Neural progenitor cell (in vitro differentiated cells): ENCODE measurements at regions not wholly inside any gene's neighbourhood (a gene's known extent, or its start where the extent isn't known, plus 50 kb on each side); places are given as distances from the start of the nearest gene placed in this dataset.
"Not testable (repeated sequence)": the region's sequence is repeated elsewhere in the genome, so short reads cannot be mapped to it uniquely, and the experiment has no call there.

Source experiments
- DNase-seq: peaks from one replicate; pipeline ENCODE4 v3.0.0-alpha.2; 2016; ENCODE audit warnings: low spot score
- H2AFZ ChIP-seq: fragments of 200-600 bp; sonication (generic); replicated peaks from 2 replicates; pipeline ENCODE4 v1.6.1; 2016; ENCODE audit warnings: antibody characterized with exemption
- H3F3A ChIP-seq: fragments of 200-600 bp; sonication (generic); 2 replicates; pipeline ENCODE4 v1.6.1; 2016; ENCODE audit warnings: antibody characterized with exemption, low read depth
- H3K27ac ChIP-seq: fragments of 200-600 bp; sonication (generic); 2 replicates; pipeline ENCODE4 v1.5.1; 2016; ENCODE audit warnings: mild to moderate bottlenecking
- H3K27me3 ChIP-seq: fragments of 200-600 bp; sonication (generic); 2 replicates; pipeline ENCODE4 v1.6.1; 2016; ENCODE audit warnings: mild to moderate bottlenecking, moderate library complexity
- H3K36me3 ChIP-seq: fragments of 200-600 bp; sonication (generic); 2 replicates; pipeline ENCODE4 v1.5.1; 2016
- H3K4me1 ChIP-seq: fragments of 200-600 bp; sonication (generic); 2 replicates; pipeline ENCODE4 v1.6.1; 2016; ENCODE audit warnings: mixed run types
- H3K4me2 ChIP-seq: fragments of 200-600 bp; sonication (generic); 2 replicates; pipeline ENCODE4 v1.6.1; 2016
- H3K4me3 ChIP-seq: fragments of 200-600 bp; sonication (generic); 2 replicates; pipeline ENCODE4 v1.5.1; 2016
- H3K79me2 ChIP-seq: fragments of 200-600 bp; sonication (generic); 2 replicates; pipeline ENCODE4 v1.6.1; 2016; ENCODE audit warnings: low read depth
- H3K9ac ChIP-seq: fragments of 200-600 bp; sonication (generic); 2 replicates; pipeline ENCODE4 v1.6.1; 2016
- H3K9me3 ChIP-seq: fragments of 200-600 bp; sonication (generic); 2 replicates; pipeline ENCODE4 v1.5.1; 2016; ENCODE audit warnings: low read depth
- H4K20me1 ChIP-seq: fragments of 200-600 bp; sonication (generic); 2 replicates; pipeline ENCODE4 v1.6.1; 2016; ENCODE audit warnings: low read depth
- H3K27ac Mint-ChIP-seq: 3 replicates; pipeline ENCODE4 v1.8.0; 2021; ENCODE audit warnings: mixed read lengths
- H3K27me3 Mint-ChIP-seq: 2 replicates; pipeline ENCODE4 v1.8.0; 2022; ENCODE audit warnings: low read depth, mild to moderate bottlenecking, inconsistent platforms, moderate library complexity, mixed read lengths; ENCODE audit not compliant: insufficient read depth
- H3K36me3 Mint-ChIP-seq: 3 replicates; pipeline ENCODE4 v1.8.0; 2021; ENCODE audit warnings: mixed read lengths
- H3K4me1 Mint-ChIP-seq: 3 replicates; pipeline ENCODE4 v1.8.0; 2021; ENCODE audit warnings: mixed read lengths
- H3K4me3 Mint-ChIP-seq: 3 replicates; pipeline ENCODE4 v1.8.0; 2021; ENCODE audit warnings: mild to moderate bottlenecking, moderate library complexity, mixed read lengths
- H3K9me3 Mint-ChIP-seq: 3 replicates; pipeline ENCODE4 v1.8.0; 2020; ENCODE audit warnings: mixed read lengths
- CTCF ChIP-seq: fragments of 200-600 bp; sonication (generic); IDR thresholded peaks from 2 replicates; pipeline ENCODE4 v1.5.1; 2017; ENCODE audit warnings: antibody characterized with exemption, mild to moderate bottlenecking
- EZH2 ChIP-seq: fragments of 200-600 bp; sonication (generic); IDR thresholded peaks from 2 replicates; pipeline ENCODE4 v1.6.1; 2017; ENCODE audit warnings: antibody characterized with exemption, mild to moderate bottlenecking, moderate library complexity
- EZH2phosphoT487 ChIP-seq: fragments of 200-600 bp; sonication (generic); IDR thresholded peaks from 2 replicates; pipeline ENCODE4 v1.6.1; 2017; ENCODE audit warnings: antibody characterized with exemption

GRCh38 chr6:43883847-43884651 is 114.0 kb downstream of the VEGFA start:
- Histone ChIP-seq H3K27me3 (no peaks in the 10 kb centered on the region), H3F3A (peaks cover 5% of the 10 kb centered on the region), H2AFZ (no peak overlapping the region), H3K36me3 (no peaks in the 10 kb centered on the region), H3K9me3 (no peaks in the 10 kb centered on the region), H4K20me1 (no peaks in the 10 kb centered on the region), H3K4me3 (no peak overlapping the region), H3K9ac (no peak overlapping the region), H3K27ac (no peak overlapping the region), H3K4me1 (peaks cover 8% of the 10 kb centered on the region), H3K4me2 (no peak overlapping the region), H3K79me2 (no peaks in the 10 kb centered on the region)
- H3K4me3 Mint-ChIP-seq: no peak overlapping the region
- peaks cover 26% of the 10 kb centered on the region for H3K4me1 Mint-ChIP-seq
- peak overlapping the region; percentile 66 for H3K27ac Mint-ChIP-seq
- H3K36me3 Mint-ChIP-seq: no peaks in the 10 kb centered on the region
- H3K9me3 Mint-ChIP-seq: peaks cover 2% of the 10 kb centered on the region
- H3K27me3 Mint-ChIP-seq: peaks cover 9% of the 10 kb centered on the region
- no peak for TF ChIP-seq EZH2
- no peak for TF ChIP-seq CTCF
- TF ChIP-seq EZH2phosphoT487: no peak
- no peak for DNase-seq

- H3K4me1 Mint-ChIP-seq: peaks cover 30% of the 10 kb centered on the region
- H3K9me3 Mint-ChIP-seq, H3K79me2 ChIP-seq, H3K4me2 ChIP-seq, H3K9ac ChIP-seq, H3K36me3 Mint-ChIP-seq, H3K9me3 ChIP-seq, H4K20me1 ChIP-seq, H3K27me3 ChIP-seq, H3K36me3 ChIP-seq, H2AFZ ChIP-seq, H3K27ac ChIP-seq, H3F3A ChIP-seq, H3K27ac Mint-ChIP-seq, DNase-seq, H3K4me3 Mint-ChIP-seq, H3K4me3 ChIP-seq: not testable (repeated sequence)
- H3K27me3 Mint-ChIP-seq: peaks cover 13% of the 10 kb centered on the region
- H3K4me1 ChIP-seq: peaks cover 13% of the 10 kb centered on the region
Observed at GRCh38 chr6:43882690-43883448, 112.9 kb downstream of the VEGFA start.

GRCh38 chr6:43880236-43881137 is 110.5 kb downstream of the VEGFA start:
- H3F3A ChIP-seq: peaks cover 5% of the 10 kb centered on the region
- no peak for TF ChIP-seq EZH2phosphoT487
- no peak for TF ChIP-seq EZH2
- TF ChIP-seq CTCF: no peak
- no peak overlapping the region for H3K4me2 ChIP-seq
- Mint-ChIP-seq H3K9me3 (peaks cover 2% of the 10 kb centered on the region), H3K36me3 (no peaks in the 10 kb centered on the region), H3K27me3 (peaks cover 13% of the 10 kb centered on the region), H3K27ac (peak overlapping the region; percentile 12), H3K4me3 (no peak overlapping the region), H3K4me1 (peaks cover 35% of the 10 kb centered on the region)
- no peak overlapping the region for H3K4me3 ChIP-seq
- no peaks in the 10 kb centered on the region for H3K27me3 ChIP-seq
- H3K9me3 ChIP-seq: no peaks in the 10 kb centered on the region
- no peaks in the 10 kb centered on the region for H4K20me1 ChIP-seq
- no peak for DNase-seq
- H2AFZ ChIP-seq: no peak overlapping the region
- H3K9ac ChIP-seq: no peak overlapping the region
- H3K4me1 ChIP-seq: peaks cover 13% of the 10 kb centered on the region
- no peaks in the 10 kb centered on the region for H3K36me3 ChIP-seq
- H3K79me2 ChIP-seq: no peaks in the 10 kb centered on the region
- H3K27ac ChIP-seq: no peak overlapping the region
